IMR-90 (cell line): ENCODE measurements at regions not wholly inside any gene's neighbourhood (a gene's known extent, or its start where the extent isn't known, plus 50 kb on each side); places are given as distances from the start of the nearest gene placed in this dataset.

Source experiments
- ATAC-seq: fragments of 200-7000 bp; cut with Tn5 transposase; 2 replicates; pipeline ENCODE4 v1.9.1; 2020; ENCODE audit warnings: low read depth, mild to moderate bottlenecking, moderate library complexity
- BruUV-seq: library from RNA; stranded (reverse); fragments of 400-500 nt; replicated peaks from 2 replicates; lab custom pipeline; 2021; lab: Mats Ljungman, UMichigan
- CTCF ChIA-PET: fragments of 300-600 bp; formaldehyde crosslinking; extraction: SDS; loops from one replicate; lab custom pipeline; 2021; ENCODE audit warnings: antibody characterized with exemption; lab: Yijun Ruan, JAX
- POLR2A ChIA-PET: fragments of 300-600 bp; sonication (Branson Sonifier 250); formaldehyde crosslinking; loops from one replicate; lab custom pipeline; 2022; ENCODE audit warnings: antibody characterized with exemption; ENCODE audit not compliant: unreplicated experiment; lab: Charles Lee
- DNase-seq: peaks from one replicate; pipeline ENCODE4 v3.0.0; 2013
- H2AFZ ChIP-seq: replicated peaks from 2 replicates; pipeline ENCODE3; 2013; ENCODE audit warnings: low read length, mild to moderate bottlenecking; ENCODE audit not compliant: poor library complexity
- H2AK5ac ChIP-seq: 2 replicates; pipeline ENCODE4 v1.6.1; 2013; ENCODE audit warnings: low read depth, low read length, inconsistent platforms
- H2AK9ac ChIP-seq: replicated peaks from 2 replicates; pipeline ENCODE3; 2013; ENCODE audit warnings: mild to moderate bottlenecking, low read depth, low read length, moderate library complexity; ENCODE audit not compliant: poor library complexity
- H2BK120ac ChIP-seq: 2 replicates; pipeline ENCODE4 v1.6.1; 2013; ENCODE audit warnings: low read depth, low read length, inconsistent platforms
- H2BK15ac ChIP-seq: 3 replicates; pipeline ENCODE4 v1.6.1; 2013; ENCODE audit warnings: low read depth, low read length, inconsistent platforms
- H2BK20ac ChIP-seq: 2 replicates; pipeline ENCODE4 v1.6.1; 2013; ENCODE audit warnings: low read depth, mild to moderate bottlenecking, inconsistent platforms, low read length, moderate library complexity
- H2BK5ac ChIP-seq: 2 replicates; pipeline ENCODE4 v1.6.1; 2013; ENCODE audit warnings: mild to moderate bottlenecking, low read depth, low read length, inconsistent platforms; ENCODE audit not compliant: poor library complexity, severe bottlenecking
- H3K14ac ChIP-seq: replicated peaks from 2 replicates; pipeline ENCODE4 v1.6.1; 2013; ENCODE audit warnings: low read depth, low read length, inconsistent platforms
- H3K18ac ChIP-seq: 2 replicates; pipeline ENCODE4 v1.6.1; 2013; ENCODE audit warnings: low read depth, low read length, control low read depth
- H3K23ac ChIP-seq: 2 replicates; pipeline ENCODE4 v1.6.1; 2013; ENCODE audit warnings: low read depth, low read length, inconsistent platforms
- H3K27ac ChIP-seq: 2 replicates; pipeline ENCODE4 v1.5.1; 2013; ENCODE audit warnings: mild to moderate bottlenecking, control low read depth, low read length; ENCODE audit not compliant: insufficient read depth
- H3K27me3 ChIP-seq: 2 replicates; pipeline ENCODE4 v1.6.1; 2013; ENCODE audit warnings: low read length; ENCODE audit not compliant: control insufficient read depth, insufficient read depth
- H3K36me3 ChIP-seq: 2 replicates; pipeline ENCODE4 v1.6.1; 2013; ENCODE audit warnings: low read length, mixed read lengths; ENCODE audit not compliant: control insufficient read depth, insufficient read depth
- H3K4ac ChIP-seq: 2 replicates; pipeline ENCODE4 v1.6.1; 2013; ENCODE audit warnings: low read depth, low read length, inconsistent platforms
- H3K4me1 ChIP-seq: 2 replicates; pipeline ENCODE4 v1.6.1; 2013; ENCODE audit warnings: low read length, mixed read lengths; ENCODE audit not compliant: control insufficient read depth, insufficient read depth
- H3K4me2 ChIP-seq: 2 replicates; pipeline ENCODE4 v1.6.1; 2013; ENCODE audit warnings: low read depth, mild to moderate bottlenecking, control low read depth, low read length, moderate library complexity
- H3K4me3 ChIP-seq: 2 replicates; pipeline ENCODE4 v1.5.1; 2013; ENCODE audit warnings: low read depth, mild to moderate bottlenecking, control low read depth, low read length, moderate library complexity; ENCODE audit not compliant: insufficient read depth
- H3K56ac ChIP-seq: 2 replicates; pipeline ENCODE4 v1.6.1; 2013; ENCODE audit warnings: low read length, inconsistent platforms; ENCODE audit not compliant: insufficient read depth; ENCODE audit errors: extremely low read depth
- H3K79me1 ChIP-seq, 2 experiments: 2 replicates each; pipeline ENCODE4 v1.6.1; 2013; ENCODE audit warnings: low read length in 2 of 2, inconsistent platforms in 1 of 2, low read depth in 1 of 2
- H3K9ac ChIP-seq: 2 replicates; pipeline ENCODE4 v1.6.1; 2013; ENCODE audit warnings: low read depth, low read length, control low read depth
- H3K9me1 ChIP-seq: 2 replicates; pipeline ENCODE4 v1.6.1; 2013; ENCODE audit warnings: low read length, inconsistent platforms; ENCODE audit not compliant: insufficient read depth
- H3K9me3 ChIP-seq: 2 replicates; pipeline ENCODE4 v1.6.1; 2013; ENCODE audit warnings: low read length; ENCODE audit not compliant: control insufficient read depth, insufficient read depth
- H4K20me1 ChIP-seq: 2 replicates; pipeline ENCODE4 v1.6.1; 2013; ENCODE audit warnings: low read length, inconsistent platforms; ENCODE audit not compliant: insufficient read depth
- H4K5ac ChIP-seq: 2 replicates; pipeline ENCODE4 v1.6.1; 2013; ENCODE audit warnings: mild to moderate bottlenecking, low read depth, low read length, control low read depth
- H4K8ac ChIP-seq, 2 experiments: 2 replicates each; pipeline ENCODE4 v1.6.1; 2013; ENCODE audit warnings: low read depth in 2 of 2, low read length in 2 of 2, control low read depth in 1 of 2, inconsistent platforms in 1 of 2
- H4K91ac ChIP-seq: 2 replicates; pipeline ENCODE4 v1.6.1; 2013; ENCODE audit warnings: low read depth, low read length, inconsistent platforms; ENCODE audit not compliant: insufficient read depth
- POLR2A ChIP-seq: IDR thresholded peaks from 2 replicates; pipeline ENCODE4 v1.6.1; 2012; ENCODE audit warnings: mild to moderate bottlenecking, low read depth, low read length
- WGBS, 2 experiments: methylation state at CpG; one replicate each; pipeline versions ENCODE4 v1.1.5 to v1.1.7; 2013; ENCODE audit warnings: missing lambda C conversion rate in 2 of 2; ENCODE audit not compliant: insufficient read length in 1 of 2; ENCODE audit errors: extremely low coverage in 2 of 2; 5-methylcytosine and 5-hydroxymethylcytosine counted together
- dilution Hi-C: fragments of 300-500 bp; cut with HindIII; formaldehyde crosslinking; loops from one replicate; pipeline ENCODE4 v1.14.3; 2018; ENCODE audit warnings: low sequenced_read_pairs; ENCODE audit not compliant: unreplicated experiment
- in situ Hi-C: fragments of 300-500 bp; cut with MboI; formaldehyde crosslinking; loops from 3 replicates; pipeline ENCODE4 v1.14.3; 2019; ENCODE audit warnings: low sequenced_read_pairs, inconsistent platforms, mixed read lengths
- intact Hi-C: fragments of 100-400 bp; cut with micrococcal nuclease; formaldehyde crosslinking; loops from 2 replicates; pipeline ENCODE4 v1.10.0; 2022

GRCh38 chr3:74546426-74546825, 68.0 kb downstream of the CNTN3 start:
- Histone ChIP-seq H2BK5ac (no peak overlapping the region), H3K23ac (no peak overlapping the region), H3K9me3 (no peaks in the 10 kb centered on the region), H2AFZ (no peak overlapping the region), H3K79me1 (no peaks in the 10 kb centered on the region), H2AK9ac (no peak overlapping the region), H4K5ac (no peak overlapping the region), H3K4me1 (no peaks in the 10 kb centered on the region), H3K14ac (no peak overlapping the region), H4K8ac (no peak overlapping the region), H3K4me3 (no peak overlapping the region), H3K4me2 (no peak overlapping the region), H3K27me3 (no peaks in the 10 kb centered on the region), H4K91ac (no peak overlapping the region), H3K4ac (no peak overlapping the region), H3K56ac (no peak overlapping the region), H2BK120ac (no peak overlapping the region), H3K9me1 (no peaks in the 10 kb centered on the region), H4K20me1 (no peaks in the 10 kb centered on the region), H3K36me3 (no peaks in the 10 kb centered on the region), H2AK5ac (no peak overlapping the region), H2BK15ac (no peak overlapping the region), H3K27ac (no peak overlapping the region), H3K9ac (no peak overlapping the region), H3K18ac (no peak overlapping the region), H2BK20ac (no peak overlapping the region)
- ChIA-PET CTCF (interaction anchor here (1.1 kb wide), 1 partner anchor 9 kb away, joined by 3 read pairs; no protein-coding TSS in a partner anchor), POLR2A (no interaction called here)
- intact Hi-C loops (no loop called here), dilution Hi-C loops (no loop called here), in situ Hi-C loops (no loop called here)
- DNase-seq (peak; percentile 30), ATAC-seq (no peak)
- TF ChIP-seq POLR2A, result no peak
- no CpG with 5 or more reads among the region's 4 CpGs for WGBS, 2 experiments
- no TSS peak for BruUV-seq
